GM12878 (cell line): ENCODE measurements at regions not wholly inside any gene's neighbourhood (a gene's known extent, or its start where the extent isn't known, plus 50 kb on each side); places are given as distances from the start of the nearest gene placed in this dataset.

Source experiments
- ATAC-seq: fragments of 200-7000 bp; cut with Tn5 transposase; 3 replicates; pipeline ENCODE4 v1.9.1; 2020; ENCODE audit warnings: mild to moderate bottlenecking, moderate library complexity
- BruUV-seq: library from RNA; stranded (reverse); fragments of 400-500 nt; replicated peaks from 2 replicates; lab custom pipeline; 2021; lab: Mats Ljungman, UMichigan
- CTCF ChIA-PET: fragments of 300-600 bp; sonication (Branson Sonifier 250); formaldehyde crosslinking; extraction: SDS; loops from one replicate; lab custom pipeline; 2021; ENCODE audit warnings: inconsistent platforms; lab: Yijun Ruan, JAX
- POLR2A ChIA-PET: fragments of 350-600 bp; formaldehyde crosslinking; extraction: SDS; loops from one replicate; lab custom pipeline; 2021; ENCODE audit warnings: inconsistent platforms; lab: Charles Lee
- RAD21 ChIA-PET: fragments of 300-600 bp; sonication (Branson Sonifier 250); formaldehyde crosslinking; loops from one replicate; lab custom pipeline; 2023; ENCODE audit warnings: antibody characterized with exemption; ENCODE audit not compliant: unreplicated experiment; lab: Charles Lee
- SMC1A ChIA-PET: fragments of 300-600 bp; sonication (Branson Sonifier 250); formaldehyde crosslinking; loops from one replicate; lab custom pipeline; 2023; ENCODE audit not compliant: unreplicated experiment, uncharacterized antibody; lab: Charles Lee
- DNase-seq: peaks from one replicate; pipeline ENCODE4 v3.0.0-alpha.2; 2011; ENCODE audit warnings: low read depth, low spot score
- FAIRE-seq: peaks from 3 replicates; lab custom pipeline; 2011; peaks lifted over from hg19 to GRCh38; lab: Jason Lieb, UNC
- H2AFZ ChIP-seq: 2 replicates; pipeline ENCODE4 v1.6.0; 2011; ENCODE audit warnings: low read depth, low read length, control low read depth; ENCODE audit not compliant: control insufficient read depth
- H3K27ac ChIP-seq: 2 replicates; pipeline ENCODE4 v1.5.1; 2011; ENCODE audit warnings: control low read depth; ENCODE audit not compliant: control insufficient read depth, insufficient read depth
- H3K27me3 ChIP-seq, 2 experiments: replicated peaks in 1 of 2; 2 replicates each; pipeline versions ENCODE4 v1.6.0 to v1.6.1; 2011; ENCODE audit warnings: low read length in 1 of 2; ENCODE audit not compliant: control insufficient read depth in 2 of 2, insufficient read depth in 2 of 2
- H3K36me3 ChIP-seq, 2 experiments: 2 replicates each; pipeline ENCODE4 v1.5.1; 2011; ENCODE audit warnings: low read length in 1 of 2; ENCODE audit not compliant: control insufficient read depth in 2 of 2, insufficient read depth in 2 of 2
- H3K4me1 ChIP-seq: 2 replicates; pipeline ENCODE4 v1.6.1; 2011; ENCODE audit warnings: mild to moderate bottlenecking, low read length, moderate library complexity, mixed read lengths; ENCODE audit not compliant: control insufficient read depth, insufficient read depth
- H3K4me2 ChIP-seq: 2 replicates; pipeline ENCODE4 v1.6.0; 2011; ENCODE audit warnings: control low read depth; ENCODE audit not compliant: control insufficient read depth, insufficient read depth
- H3K4me3 ChIP-seq: fragments of 200-600 bp; sonication (generic); 2 replicates; pipeline ENCODE4 v1.5.1; 2016
- H3K79me2 ChIP-seq: 2 replicates; pipeline ENCODE4 v1.6.0; 2011; ENCODE audit warnings: low read length; ENCODE audit not compliant: control insufficient read depth, insufficient read depth
- H3K9ac ChIP-seq: 2 replicates; pipeline ENCODE4 v1.8.0; 2011; ENCODE audit warnings: low read length, control low read depth, mixed read lengths; ENCODE audit not compliant: control insufficient read depth, insufficient read depth
- H3K9me3 ChIP-seq: replicated peaks from 3 replicates; pipeline ENCODE4 v1.5.1; 2011; ENCODE audit warnings: mild to moderate bottlenecking, low read length; ENCODE audit not compliant: control insufficient read depth, insufficient read depth
- H4K20me1 ChIP-seq: 2 replicates; pipeline ENCODE4 v1.6.0; 2011; ENCODE audit not compliant: control insufficient read depth, insufficient read depth
- CHD1 ChIP-seq: IDR thresholded peaks from 2 replicates; pipeline ENCODE4 v1.6.1; 2012; ENCODE audit warnings: low read depth, low read length, improper control_type of control experiment
- E4F1 ChIP-seq: fragments of 450-650 bp; IDR thresholded peaks from 2 replicates; pipeline ENCODE4 v1.6.1; 2018; ENCODE audit warnings: borderline replicate concordance, mild to moderate bottlenecking; ENCODE audit not compliant: partially characterized antibody
- ESRRA ChIP-seq: IDR thresholded peaks from 2 replicates; pipeline ENCODE4 v1.6.1; 2012; ENCODE audit warnings: mild to moderate bottlenecking, low read length, improper control_type of control experiment
- SIN3A ChIP-seq: IDR thresholded peaks from 2 replicates; pipeline ENCODE4 v1.6.1; 2012; ENCODE audit warnings: low read depth, low read length, improper control_type of control experiment
- SP1 ChIP-seq: IDR thresholded peaks from one replicate; pipeline ENCODE4 v1.6.1; 2011; ENCODE audit warnings: low read depth, low read length
- STAT1 ChIP-seq: fragments of 450-650 bp; conservative IDR thresholded peaks from 2 replicates; pipeline ENCODE4 v1.6.1; 2014; ENCODE audit warnings: antibody characterized with exemption, mild to moderate bottlenecking
- SUPT20H ChIP-seq: IDR thresholded peaks from 2 replicates; pipeline ENCODE4 v1.6.1; 2011; ENCODE audit warnings: low read depth, mild to moderate bottlenecking, low read length, moderate library complexity, borderline replicate concordance; ENCODE audit not compliant: control insufficient read depth
- USF1 ChIP-seq: IDR thresholded peaks from 2 replicates; pipeline ENCODE4 v1.6.1; 2011; ENCODE audit warnings: borderline replicate concordance, low read depth, mild to moderate bottlenecking, moderate library complexity, mixed read lengths, low read length; ENCODE audit not compliant: insufficient read depth; ENCODE audit errors: extremely low read length
- YBX1 ChIP-seq: fragments of 450-650 bp; IDR thresholded peaks from 2 replicates; pipeline ENCODE4 v1.6.1; 2016; ENCODE audit warnings: antibody characterized with exemption
- WGBS: methylation state at CpG from one replicate; pipeline ENCODE4 v1.1.6; 2016; ENCODE audit warnings: low lambda C conversion rate; ENCODE audit not compliant: insufficient replicate concordance, insufficient coverage; ENCODE audit errors: missing lambda C conversion rate; 5-methylcytosine and 5-hydroxymethylcytosine counted together
- in situ Hi-C: fragments of 300-500 bp; cut with MboI; formaldehyde crosslinking; loops from 9 replicates; pipeline ENCODE4 v1.14.3; 2018; ENCODE audit warnings: mixed read lengths
- intact Hi-C: fragments of 100-400 bp; cut with micrococcal nuclease; formaldehyde crosslinking; loops from one replicate; pipeline ENCODE4 v1.14.2; 2022; ENCODE audit not compliant: unreplicated experiment
- TF ChIP-seq, protein P1 (sequence below): fragments of 150-350 bp; IDR thresholded peaks from 2 replicates; pipeline ENCODE4 v1.6.1; 2014; ENCODE audit warnings: mild to moderate bottlenecking, low read depth, low read length
- TF ChIP-seq, protein P2 (sequence below): fragments of 450-650 bp; formaldehyde crosslinking; IDR thresholded peaks from 2 replicates; pipeline ENCODE4 v1.4.0; 2022; ENCODE audit warnings: mild to moderate bottlenecking, moderate library complexity
- TF ChIP-seq, protein P3 (sequence below): fragments of 450-650 bp; formaldehyde crosslinking; IDR thresholded peaks from 2 replicates; pipeline ENCODE4 v1.5.0; 2022; ENCODE audit warnings: mild to moderate bottlenecking, missing genetic modification characterization

DNA sequence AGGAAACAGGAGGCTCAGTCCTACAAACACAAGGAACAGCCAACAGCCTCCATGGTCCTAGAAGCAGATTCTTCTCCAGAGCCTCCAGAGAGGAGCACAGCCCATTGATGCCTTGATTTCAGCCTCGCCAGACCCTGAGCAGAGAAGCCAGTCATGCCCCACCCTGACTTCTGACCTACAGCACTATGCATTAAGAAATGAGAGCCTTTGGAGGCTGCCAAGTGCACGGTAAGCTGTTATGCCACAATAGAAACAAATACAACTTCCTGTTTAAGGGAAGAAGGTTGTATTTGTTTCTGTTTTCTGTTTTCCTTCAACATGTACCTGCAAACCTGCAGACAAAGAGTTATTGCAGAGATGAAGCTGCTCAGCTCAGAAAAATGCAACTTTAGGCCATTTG, 181.3 kb upstream of the AGAP1 start:
- H3K4me3 ChIP-seq, result no peak overlapping the region
- 0% methylated on average over 2 of the region's 2 CpGs for WGBS
- ChIA-PET POLR2A (no interaction called here), RAD21 (no interaction called here), CTCF (no interaction called here), SMC1A (no interaction called here)
- in situ Hi-C loops (no loop called here), intact Hi-C loops (no loop called here)
- no peak overlapping the region for H3K27ac ChIP-seq
- H3K27me3 ChIP-seq, result no peaks in the 10 kb centered on the region
- no peak for DNase-seq
- H3K79me2 ChIP-seq, result no peaks in the 10 kb centered on the region
- no peak for FAIRE-seq
- no peak overlapping the region for H3K9ac ChIP-seq
- no peaks in the 10 kb centered on the region for H3K4me1 ChIP-seq
- no peaks in the 10 kb centered on the region for H4K20me1 ChIP-seq
- no peaks in the 10 kb centered on the region for H3K36me3 ChIP-seq
- H3K9me3 ChIP-seq, result no peaks in the 10 kb centered on the region
- H3K4me2 ChIP-seq, result no peak overlapping the region
- ATAC-seq, result no peak
- no TSS peak for BruUV-seq
- H2AFZ ChIP-seq, result no peak overlapping the region
- TF ChIP-seq, protein P1, sequence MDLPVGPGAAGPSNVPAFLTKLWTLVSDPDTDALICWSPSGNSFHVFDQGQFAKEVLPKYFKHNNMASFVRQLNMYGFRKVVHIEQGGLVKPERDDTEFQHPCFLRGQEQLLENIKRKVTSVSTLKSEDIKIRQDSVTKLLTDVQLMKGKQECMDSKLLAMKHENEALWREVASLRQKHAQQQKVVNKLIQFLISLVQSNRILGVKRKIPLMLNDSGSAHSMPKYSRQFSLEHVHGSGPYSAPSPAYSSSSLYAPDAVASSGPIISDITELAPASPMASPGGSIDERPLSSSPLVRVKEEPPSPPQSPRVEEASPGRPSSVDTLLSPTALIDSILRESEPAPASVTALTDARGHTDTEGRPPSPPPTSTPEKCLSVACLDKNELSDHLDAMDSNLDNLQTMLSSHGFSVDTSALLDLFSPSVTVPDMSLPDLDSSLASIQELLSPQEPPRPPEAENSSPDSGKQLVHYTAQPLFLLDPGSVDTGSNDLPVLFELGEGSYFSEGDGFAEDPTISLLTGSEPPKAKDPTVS, result no peak
- TF ChIP-seq CHD1 (no peak), ESRRA (no peak), YBX1 (no peak), SIN3A (no peak), STAT1 (no peak), USF1 (no peak), E4F1 (no peak), SUPT20H (no peak), SP1 (no peak)
- TF ChIP-seq, protein P2, sequence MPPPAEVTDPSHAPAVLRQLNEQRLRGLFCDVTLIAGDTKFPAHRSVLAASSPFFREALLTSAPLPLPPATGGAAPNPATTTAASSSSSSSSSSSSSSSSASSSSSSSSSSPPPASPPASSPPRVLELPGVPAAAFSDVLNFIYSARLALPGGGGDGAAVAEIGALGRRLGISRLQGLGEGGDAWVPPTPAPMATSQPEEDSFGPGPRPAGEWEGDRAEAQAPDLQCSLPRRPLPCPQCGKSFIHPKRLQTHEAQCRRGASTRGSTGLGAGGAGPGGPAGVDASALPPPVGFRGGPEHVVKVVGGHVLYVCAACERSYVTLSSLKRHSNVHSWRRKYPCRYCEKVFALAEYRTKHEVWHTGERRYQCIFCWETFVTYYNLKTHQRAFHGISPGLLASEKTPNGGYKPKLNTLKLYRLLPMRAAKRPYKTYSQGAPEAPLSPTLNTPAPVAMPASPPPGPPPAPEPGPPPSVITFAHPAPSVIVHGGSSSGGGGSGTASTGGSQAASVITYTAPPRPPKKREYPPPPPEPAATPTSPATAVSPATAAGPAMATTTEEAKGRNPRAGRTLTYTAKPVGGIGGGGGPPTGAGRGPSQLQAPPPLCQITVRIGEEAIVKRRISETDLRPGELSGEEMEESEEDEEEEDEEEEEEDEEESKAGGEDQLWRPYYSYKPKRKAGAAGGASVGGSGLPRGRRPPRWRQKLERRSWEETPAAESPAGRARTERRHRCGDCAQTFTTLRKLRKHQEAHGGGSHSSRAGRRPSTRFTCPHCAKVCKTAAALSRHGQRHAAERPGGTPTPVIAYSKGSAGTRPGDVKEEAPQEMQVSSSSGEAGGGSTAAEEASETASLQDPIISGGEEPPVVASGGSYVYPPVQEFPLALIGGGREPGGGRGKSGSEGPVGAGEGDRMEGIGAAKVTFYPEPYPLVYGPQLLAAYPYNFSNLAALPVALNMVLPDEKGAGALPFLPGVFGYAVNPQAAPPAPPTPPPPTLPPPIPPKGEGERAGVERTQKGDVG (CRISPR knock-in tag), result no peak
- TF ChIP-seq, protein P3, sequence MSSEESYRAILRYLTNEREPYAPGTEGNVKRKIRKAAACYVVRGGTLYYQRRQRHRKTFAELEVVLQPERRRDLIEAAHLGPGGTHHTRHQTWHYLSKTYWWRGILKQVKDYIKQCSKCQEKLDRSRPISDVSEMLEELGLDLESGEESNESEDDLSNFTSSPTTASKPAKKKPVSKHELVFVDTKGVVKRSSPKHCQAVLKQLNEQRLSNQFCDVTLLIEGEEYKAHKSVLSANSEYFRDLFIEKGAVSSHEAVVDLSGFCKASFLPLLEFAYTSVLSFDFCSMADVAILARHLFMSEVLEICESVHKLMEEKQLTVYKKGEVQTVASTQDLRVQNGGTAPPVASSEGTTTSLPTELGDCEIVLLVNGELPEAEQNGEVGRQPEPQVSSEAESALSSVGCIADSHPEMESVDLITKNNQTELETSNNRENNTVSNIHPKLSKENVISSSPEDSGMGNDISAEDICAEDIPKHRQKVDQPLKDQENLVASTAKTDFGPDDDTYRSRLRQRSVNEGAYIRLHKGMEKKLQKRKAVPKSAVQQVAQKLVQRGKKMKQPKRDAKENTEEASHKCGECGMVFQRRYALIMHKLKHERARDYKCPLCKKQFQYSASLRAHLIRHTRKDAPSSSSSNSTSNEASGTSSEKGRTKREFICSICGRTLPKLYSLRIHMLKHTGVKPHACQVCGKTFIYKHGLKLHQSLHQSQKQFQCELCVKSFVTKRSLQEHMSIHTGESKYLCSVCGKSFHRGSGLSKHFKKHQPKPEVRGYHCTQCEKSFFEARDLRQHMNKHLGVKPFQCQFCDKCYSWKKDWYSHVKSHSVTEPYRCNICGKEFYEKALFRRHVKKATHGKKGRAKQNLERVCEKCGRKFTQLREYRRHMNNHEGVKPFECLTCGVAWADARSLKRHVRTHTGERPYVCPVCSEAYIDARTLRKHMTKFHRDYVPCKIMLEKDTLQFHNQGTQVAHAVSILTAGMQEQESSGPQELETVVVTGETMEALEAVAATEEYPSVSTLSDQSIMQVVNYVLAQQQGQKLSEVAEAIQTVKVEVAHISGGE, result no peak
